Glutamatergic neuron (in vitro differentiated cells): ENCODE measurements at regions not wholly inside any gene's neighbourhood (a gene's known extent, or its start where the extent isn't known, plus 50 kb on each side); places are given as distances from the start of the nearest gene placed in this dataset.

ENCODE experiments used
- DNase-seq: peaks from one replicate; pipeline ENCODE4 v3.0.0; 2022
- H3K27ac Mint-ChIP-seq: one replicate; pipeline ENCODE4 v1.8.0; 2020; ENCODE audit warnings: mild to moderate bottlenecking, mixed read lengths, inconsistent platforms; ENCODE audit not compliant: unreplicated experiment
- H3K27me3 Mint-ChIP-seq: one replicate; pipeline ENCODE4 v1.8.0; 2020; ENCODE audit warnings: mild to moderate bottlenecking, moderate library complexity, mixed read lengths, inconsistent platforms; ENCODE audit not compliant: unreplicated experiment
- H3K36me3 Mint-ChIP-seq: one replicate; pipeline ENCODE4 v1.8.0; 2020; ENCODE audit warnings: mild to moderate bottlenecking, mixed read lengths, inconsistent platforms; ENCODE audit not compliant: unreplicated experiment
- H3K4me1 Mint-ChIP-seq: one replicate; pipeline ENCODE4 v1.8.0; 2020; ENCODE audit warnings: mild to moderate bottlenecking, low read depth, mixed read lengths, inconsistent platforms; ENCODE audit not compliant: unreplicated experiment
- H3K4me3 Mint-ChIP-seq: one replicate; pipeline ENCODE4 v1.8.0; 2020; ENCODE audit warnings: mild to moderate bottlenecking, mixed read lengths, inconsistent platforms; ENCODE audit not compliant: unreplicated experiment
- H3K9me3 Mint-ChIP-seq: one replicate; pipeline ENCODE4 v1.8.0; 2020; ENCODE audit warnings: mild to moderate bottlenecking, moderate library complexity, mixed read lengths, inconsistent platforms; ENCODE audit not compliant: unreplicated experiment
- CTCF ChIP-seq: fragments of 200-600 bp; sonication (generic); IDR thresholded peaks from one replicate; pipeline ENCODE4 v1.5.0; 2021; ENCODE audit not compliant: partially characterized antibody, unreplicated experiment

- H3K27me3 Mint-ChIP-seq = peaks cover 13% of the 10 kb centered on the region
- peaks cover 16% of the 10 kb centered on the region for H3K9me3 Mint-ChIP-seq
- DNase-seq = no peak
- H3K4me3 Mint-ChIP-seq = no peak overlapping the region
- H3K27ac Mint-ChIP-seq = no peak overlapping the region
- no peak for TF ChIP-seq CTCF
- H3K4me1 Mint-ChIP-seq = peaks cover 8% of the 10 kb centered on the region
- peaks cover 12% of the 10 kb centered on the region for H3K36me3 Mint-ChIP-seq
Measured at GRCh38 chr18:78123144-78123909, 856.3 kb upstream of the SALL3 start.

- H3K36me3 Mint-ChIP-seq = peaks cover 12% of the 10 kb centered on the region
- H3K4me3 Mint-ChIP-seq = no peak overlapping the region
- peaks cover 8% of the 10 kb centered on the region for H3K4me1 Mint-ChIP-seq
- no peak for DNase-seq
- H3K27ac Mint-ChIP-seq = no peak overlapping the region
- H3K9me3 Mint-ChIP-seq = peaks cover 16% of the 10 kb centered on the region
- no peak for TF ChIP-seq CTCF
- peaks cover 13% of the 10 kb centered on the region for H3K27me3 Mint-ChIP-seq
Measured at GRCh38 chr18:78123926-78124797, 855.5 kb upstream of the SALL3 start.

GRCh38 chr18:78125206-78125896 lies 854.3 kb upstream of the SALL3 start:
- peaks cover 16% of the 10 kb centered on the region for H3K9me3 Mint-ChIP-seq
- TF ChIP-seq CTCF = no peak
- no peak for DNase-seq
- peaks cover 13% of the 10 kb centered on the region for H3K27me3 Mint-ChIP-seq
- H3K36me3 Mint-ChIP-seq = peaks cover 12% of the 10 kb centered on the region
- H3K4me3 Mint-ChIP-seq = no peak overlapping the region
- peaks cover 8% of the 10 kb centered on the region for H3K4me1 Mint-ChIP-seq
- H3K27ac Mint-ChIP-seq = no peak overlapping the region

GRCh38 chr18:78126106-78126505 lies 853.5 kb upstream of the SALL3 start:
- Mint-ChIP-seq H3K27ac (no peak overlapping the region), H3K9me3 (peaks cover 16% of the 10 kb centered on the region), H3K4me3 (no peak overlapping the region), H3K27me3 (peaks cover 13% of the 10 kb centered on the region), H3K36me3 (peaks cover 12% of the 10 kb centered on the region), H3K4me1 (peaks cover 8% of the 10 kb centered on the region)
- no peak for TF ChIP-seq CTCF
- no peak for DNase-seq
